PFSK-1 (cell line): ENCODE measurements at regions not wholly inside any gene's neighbourhood (a gene's known extent, or its start where the extent isn't known, plus 50 kb on each side); places are given as distances from the start of the nearest gene placed in this dataset.

Source experiments
- POLR2AphosphoS5 ChIP-seq: IDR thresholded peaks from 2 replicates; pipeline ENCODE4 v1.6.1; 2012; ENCODE audit warnings: low read depth, mild to moderate bottlenecking, control low read depth, low read length, moderate library complexity
- SIN3A ChIP-seq: IDR thresholded peaks from 2 replicates; pipeline ENCODE4 v1.6.1; 2012; ENCODE audit warnings: mild to moderate bottlenecking, low read length, moderate library complexity, borderline replicate concordance; ENCODE audit not compliant: insufficient read depth
- TAF1 ChIP-seq: IDR thresholded peaks from 2 replicates; pipeline ENCODE4 v1.6.1; 2012; ENCODE audit warnings: low read length, control low read depth, borderline replicate concordance; ENCODE audit not compliant: insufficient read depth
- TF ChIP-seq, protein P1 (sequence below), 2 experiments: IDR thresholded peaks; 2 replicates each; pipeline versions ENCODE4 v1.6.1 to v1.8.0; 2011 to 2012; ENCODE audit warnings: low read depth in 2 of 2, low read length in 2 of 2, control low read depth in 1 of 2, inconsistent platforms in 1 of 2, mild to moderate bottlenecking in 1 of 2, moderate library complexity in 1 of 2; ENCODE audit not compliant: insufficient read depth in 1 of 2

DNA sequence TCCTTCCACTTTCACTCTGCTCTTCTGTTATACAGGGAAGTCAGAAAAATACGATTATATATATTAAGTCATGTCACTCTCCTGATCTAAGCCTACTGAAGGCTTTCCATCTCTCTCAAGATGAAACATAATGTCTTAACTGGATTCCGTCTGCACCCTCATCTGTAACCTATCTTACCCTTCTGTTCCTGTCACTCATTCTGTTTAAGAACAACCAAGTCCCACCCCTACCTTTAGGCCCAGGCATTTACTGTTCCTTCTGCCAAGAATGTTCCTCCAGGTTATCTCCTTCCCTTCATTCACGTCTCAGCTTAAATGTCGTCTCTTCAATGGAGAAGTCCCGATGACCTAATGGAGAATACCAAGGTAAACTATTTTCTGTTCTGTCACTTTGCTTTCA lies 1802.4 kb downstream of the MRPL39 start:
- TF ChIP-seq, protein P1, sequence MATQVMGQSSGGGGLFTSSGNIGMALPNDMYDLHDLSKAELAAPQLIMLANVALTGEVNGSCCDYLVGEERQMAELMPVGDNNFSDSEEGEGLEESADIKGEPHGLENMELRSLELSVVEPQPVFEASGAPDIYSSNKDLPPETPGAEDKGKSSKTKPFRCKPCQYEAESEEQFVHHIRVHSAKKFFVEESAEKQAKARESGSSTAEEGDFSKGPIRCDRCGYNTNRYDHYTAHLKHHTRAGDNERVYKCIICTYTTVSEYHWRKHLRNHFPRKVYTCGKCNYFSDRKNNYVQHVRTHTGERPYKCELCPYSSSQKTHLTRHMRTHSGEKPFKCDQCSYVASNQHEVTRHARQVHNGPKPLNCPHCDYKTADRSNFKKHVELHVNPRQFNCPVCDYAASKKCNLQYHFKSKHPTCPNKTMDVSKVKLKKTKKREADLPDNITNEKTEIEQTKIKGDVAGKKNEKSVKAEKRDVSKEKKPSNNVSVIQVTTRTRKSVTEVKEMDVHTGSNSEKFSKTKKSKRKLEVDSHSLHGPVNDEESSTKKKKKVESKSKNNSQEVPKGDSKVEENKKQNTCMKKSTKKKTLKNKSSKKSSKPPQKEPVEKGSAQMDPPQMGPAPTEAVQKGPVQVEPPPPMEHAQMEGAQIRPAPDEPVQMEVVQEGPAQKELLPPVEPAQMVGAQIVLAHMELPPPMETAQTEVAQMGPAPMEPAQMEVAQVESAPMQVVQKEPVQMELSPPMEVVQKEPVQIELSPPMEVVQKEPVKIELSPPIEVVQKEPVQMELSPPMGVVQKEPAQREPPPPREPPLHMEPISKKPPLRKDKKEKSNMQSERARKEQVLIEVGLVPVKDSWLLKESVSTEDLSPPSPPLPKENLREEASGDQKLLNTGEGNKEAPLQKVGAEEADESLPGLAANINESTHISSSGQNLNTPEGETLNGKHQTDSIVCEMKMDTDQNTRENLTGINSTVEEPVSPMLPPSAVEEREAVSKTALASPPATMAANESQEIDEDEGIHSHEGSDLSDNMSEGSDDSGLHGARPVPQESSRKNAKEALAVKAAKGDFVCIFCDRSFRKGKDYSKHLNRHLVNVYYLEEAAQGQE (IDR thresholded peaks at IDR 0.05; ENCODE audit: insufficient read depth in 1 of 2, low read depth in 2 of 2, low read length in 2 of 2) = no peak
- TF ChIP-seq POLR2AphosphoS5 (no peak), SIN3A (no peak), TAF1 (no peak)
